Caco-2 (cell line): ENCODE measurements at regions not wholly inside any gene's neighbourhood (a gene's known extent, or its start where the extent isn't known, plus 50 kb on each side); places are given as distances from the start of the nearest gene placed in this dataset.

Source experiments
- BruUV-seq: library from RNA; stranded (reverse); fragments of 400-500 nt; replicated peaks from 2 replicates; lab custom pipeline; 2021; lab: Mats Ljungman, UMichigan
- CTCF ChIA-PET: fragments of 300-600 bp; sonication (Branson Sonifier 250); formaldehyde crosslinking; loops from one replicate; lab custom pipeline; 2022; ENCODE audit warnings: antibody characterized with exemption; lab: Charles Lee
- POLR2A ChIA-PET: fragments of 300-600 bp; sonication (Branson Sonifier 250); formaldehyde crosslinking; loops from one replicate; lab custom pipeline; 2022; ENCODE audit warnings: antibody characterized with exemption; lab: Charles Lee
- DNase-seq, 2 experiments: peaks; one replicate each; pipeline versions ENCODE4 v3.0.0 to v3.0.0-alpha.2; 2020 to 2022
- H3K27me3 ChIP-seq: replicated peaks from 2 replicates; pipeline ENCODE4 v1.6.0; 2011; ENCODE audit warnings: low read length; ENCODE audit not compliant: control insufficient read depth, insufficient read depth
- H3K36me3 ChIP-seq: 2 replicates; pipeline ENCODE4 v1.5.1; 2011; ENCODE audit warnings: low read length; ENCODE audit not compliant: control insufficient read depth, insufficient read depth
- H3K4me1 ChIP-seq: fragments of 250-450 bp; sonication (Bioruptor Pico); 2 replicates; pipeline ENCODE4 v1.5.1; 2020; ENCODE audit warnings: mild to moderate bottlenecking
- H3K4me3 ChIP-seq: 2 replicates; pipeline ENCODE4 v1.5.1; 2011; ENCODE audit warnings: low read depth, mild to moderate bottlenecking, control low read depth, low read length
- H3K9me3 ChIP-seq: fragments of 250-450 bp; sonication (Bioruptor Pico); 2 replicates; pipeline ENCODE4 v1.5.1; 2020; ENCODE audit warnings: mild to moderate bottlenecking, moderate library complexity
- H3K27ac Mint-ChIP-seq: one replicate; pipeline ENCODE4 v1.8.0; 2022; ENCODE audit warnings: mixed read lengths; ENCODE audit not compliant: unreplicated experiment
- H3K27me3 Mint-ChIP-seq: one replicate; pipeline ENCODE4 v1.8.0; 2022; ENCODE audit warnings: mixed read lengths; ENCODE audit not compliant: insufficient read depth, unreplicated experiment
- H3K36me3 Mint-ChIP-seq: one replicate; pipeline ENCODE4 v1.8.0; 2022; ENCODE audit warnings: mild to moderate bottlenecking, mixed read lengths; ENCODE audit not compliant: insufficient read depth, unreplicated experiment
- H3K4me1 Mint-ChIP-seq: one replicate; pipeline ENCODE4 v1.8.0; 2022; ENCODE audit warnings: low read depth, mixed read lengths; ENCODE audit not compliant: unreplicated experiment
- H3K4me3 Mint-ChIP-seq: one replicate; pipeline ENCODE4 v1.8.0; 2022; ENCODE audit warnings: mild to moderate bottlenecking, moderate library complexity, mixed read lengths; ENCODE audit not compliant: unreplicated experiment
- H3K9me3 Mint-ChIP-seq: one replicate; pipeline ENCODE4 v1.8.0; 2022; ENCODE audit warnings: mixed read lengths; ENCODE audit not compliant: unreplicated experiment
- CTCF ChIP-seq, 2 experiments: fragments of 200-600 bp in 1 of 2; IDR thresholded peaks; 1 replicate in 1 of 2; 2 replicates in 1 of 2; pipeline versions ENCODE4 v1.5.1 to v1.8.0; 2011 to 2022; ENCODE audit warnings: antibody characterized with exemption in 1 of 2, control low read depth in 1 of 2, inconsistent platforms in 1 of 2, low read depth in 1 of 2, low read length in 1 of 2, mild to moderate bottlenecking in 1 of 2, moderate library complexity in 1 of 2; ENCODE audit not compliant: insufficient read depth in 1 of 2, severe bottlenecking in 1 of 2, unreplicated experiment in 1 of 2
- intact Hi-C: fragments of 100-400 bp; cut with micrococcal nuclease; formaldehyde crosslinking; loops from one replicate; pipeline ENCODE4 v1.10.0; 2022; ENCODE audit not compliant: unreplicated experiment

GRCh38 chr5:155274484-155274883 is 260.9 kb downstream of the KIF4B start:
- H3K9me3 ChIP-seq, result no peaks in the 10 kb centered on the region
- BruUV-seq, result no TSS peak
- POLR2A ChIA-PET, result no interaction called here

GRCh38 chr5:155275222-155275621 is 261.7 kb downstream of the KIF4B start:
- Mint-ChIP-seq H3K36me3 (no peaks in the 10 kb centered on the region), H3K4me1 (no peaks in the 10 kb centered on the region), H3K27me3 (peaks cover 8% of the 10 kb centered on the region), H3K4me3 (no peak overlapping the region), H3K27ac (no peak overlapping the region), H3K9me3 (no peaks in the 10 kb centered on the region)
- no TSS peak for BruUV-seq
- ChIA-PET POLR2A (no interaction called here), CTCF (no interaction called here)
- no peaks in the 10 kb centered on the region for H3K36me3 ChIP-seq
- no peak for DNase-seq
- intact Hi-C loops, result no loop called here
- no peaks in the 10 kb centered on the region for H3K27me3 ChIP-seq
- no peak overlapping the region for H3K4me3 ChIP-seq
- H3K9me3 ChIP-seq, result no peaks in the 10 kb centered on the region
- no peaks in the 10 kb centered on the region for H3K4me1 ChIP-seq
- TF ChIP-seq CTCF (IDR thresholded peaks at IDR 0.05; ENCODE audit: insufficient read depth in 1 of 2, low read depth in 1 of 2, low read length in 1 of 2, severe bottlenecking in 1 of 2, unreplicated experiment in 1 of 2), result no peak

More at GRCh38 chr5:155274484-155274883, 260.9 kb downstream of the KIF4B start:
- Histone ChIP-seq H3K4me1 (no peaks in the 10 kb centered on the region), H3K36me3 (no peaks in the 10 kb centered on the region), H3K27me3 (no peaks in the 10 kb centered on the region), H3K4me3 (no peak overlapping the region)
- H3K27ac Mint-ChIP-seq, result no peak overlapping the region
- H3K27me3 Mint-ChIP-seq, result peaks cover 6% of the 10 kb centered on the region
- intact Hi-C loops, result no loop called here
- no peak for TF ChIP-seq CTCF (IDR thresholded peaks at IDR 0.05; ENCODE audit: insufficient read depth in 1 of 2, low read depth in 1 of 2, low read length in 1 of 2, severe bottlenecking in 1 of 2, unreplicated experiment in 1 of 2)
- CTCF ChIA-PET, result no interaction called here
- no peaks in the 10 kb centered on the region for H3K4me1 Mint-ChIP-seq
- H3K36me3 Mint-ChIP-seq, result no peaks in the 10 kb centered on the region
- H3K4me3 Mint-ChIP-seq, result no peak overlapping the region
- H3K9me3 Mint-ChIP-seq, result no peaks in the 10 kb centered on the region
- DNase-seq, result no peak

GRCh38 chr5:155276231-155276630 is 262.7 kb downstream of the KIF4B start:
- intact Hi-C loops, result no loop called here
- Mint-ChIP-seq H3K9me3 (no peaks in the 10 kb centered on the region), H3K27me3 (peaks cover 12% of the 10 kb centered on the region), H3K4me1 (no peaks in the 10 kb centered on the region), H3K27ac (no peak overlapping the region), H3K36me3 (no peaks in the 10 kb centered on the region), H3K4me3 (no peak overlapping the region)
- BruUV-seq, result no TSS peak
- no peak overlapping the region for H3K4me3 ChIP-seq
- no peak for DNase-seq
- CTCF ChIA-PET, result no interaction called here
- POLR2A ChIA-PET, result no interaction called here
- no peaks in the 10 kb centered on the region for H3K36me3 ChIP-seq
- H3K4me1 ChIP-seq, result no peaks in the 10 kb centered on the region
- TF ChIP-seq CTCF (IDR thresholded peaks at IDR 0.05; ENCODE audit: insufficient read depth in 1 of 2, low read depth in 1 of 2, low read length in 1 of 2, severe bottlenecking in 1 of 2, unreplicated experiment in 1 of 2), result no peak
- no peaks in the 10 kb centered on the region for H3K27me3 ChIP-seq
- no peaks in the 10 kb centered on the region for H3K9me3 ChIP-seq
